ENCODE measurements at regions not wholly inside any gene's neighbourhood (a gene's known extent, or its start where the extent isn't known, plus 50 kb on each side); places are given as distances from the start of the nearest gene placed in this dataset.
"Not testable (repeated sequence)": the region's sequence is repeated elsewhere in the genome, so short reads cannot be mapped to it uniquely, and the experiment has no call there.

GRCh38 chr11:22920939-22921565 is 60.8 kb upstream of the CCDC179 start:
- peak; percentile 20 for DNase-seq

- no peak for DNase-seq
Measured at GRCh38 chr11:22922672-22923071, 62.4 kb upstream of the CCDC179 start.

- no peak for DNase-seq
Measured at GRCh38 chr11:22923561-22923960, 63.3 kb upstream of the CCDC179 start.

- DNase-seq: no peak
Measured at GRCh38 chr11:22926341-22926740, 66.1 kb upstream of the CCDC179 start.

- no peak for DNase-seq
Measured at GRCh38 chr11:22927793-22928192, 67.5 kb upstream of the CCDC179 start.

- DNase-seq: no peak
Measured at GRCh38 chr11:22928207-22928917, 68.1 kb upstream of the CCDC179 start.

GRCh38 chr11:22930816-22931594 is 70.7 kb upstream of the CCDC179 start:
- no peak for DNase-seq

- no peak for DNase-seq
Measured at GRCh38 chr11:22938691-22939090, 78.4 kb upstream of the CCDC179 start.

GRCh38 chr11:22941544-22941943 is 81.3 kb upstream of the CCDC179 start:
- DNase-seq: not testable (repeated sequence)

GRCh38 chr11:22957786-22958185 is 97.5 kb upstream of the CCDC179 start:
- DNase-seq: no peak

GRCh38 chr11:22974251-22974650 is 114.0 kb upstream of the CCDC179 start:
- DNase-seq: no peak

GRCh38 chr11:22976146-22976545 is 115.9 kb upstream of the CCDC179 start:
- DNase-seq: no peak

- DNase-seq: no peak
Measured at GRCh38 chr11:22982903-22983302, 122.6 kb upstream of the CCDC179 start.

GRCh38 chr11:22984045-22984444 is 123.8 kb upstream of the CCDC179 start:
- DNase-seq: no peak

- no peak for DNase-seq
Measured at GRCh38 chr11:22989371-22989770, 129.1 kb upstream of the CCDC179 start.

- no peak for DNase-seq
Measured at GRCh38 chr11:22991196-22991595, 130.9 kb upstream of the CCDC179 start.

- DNase-seq: no peak
Measured at GRCh38 chr11:23006730-23007129, 146.5 kb upstream of the CCDC179 start.

- DNase-seq: no peak
Measured at GRCh38 chr11:23010790-23011335, 150.6 kb upstream of the CCDC179 start.

GRCh38 chr11:23012930-23013329 is 152.7 kb upstream of the CCDC179 start:
- DNase-seq: no peak

- DNase-seq: no peak
Measured at GRCh38 chr11:23013509-23013908, 153.2 kb upstream of the CCDC179 start.

GRCh38 chr11:23021287-23021863 is 161.1 kb upstream of the CCDC179 start:
- DNase-seq: no peak

GRCh38 chr11:23022854-23023253 is 162.6 kb upstream of the CCDC179 start:
- DNase-seq: no peak

- no peak for DNase-seq
Measured at GRCh38 chr11:23023319-23023718, 163.0 kb upstream of the CCDC179 start.

Data from NCI-H1694 treated with DMSO at 0.1 percent for 48 hours (cell line).